Heart right ventricle (tissue), 16 donors: ENCODE measurements at regions not wholly inside any gene's neighbourhood (a gene's known extent, or its start where the extent isn't known, plus 50 kb on each side); places are given as distances from the start of the nearest gene placed in this dataset.

Source experiments
- ATAC-seq, 8 donors: fragments of 200-7000 bp; cut with Tn5 transposase; one replicate each; pipeline ENCODE4 v1.9.1; 2020; ENCODE audit warnings: mild to moderate bottlenecking in 8 of 8, moderate library complexity in 8 of 8, moderate number of reproducible peaks in 1 of 8
- DNase-seq, 2 donors: peaks; one replicate each; pipeline ENCODE4 v3.0.0-alpha.2; 2020
- H3K27ac ChIP-seq, 10 donors: fragments of 200-600 bp; sonication (generic) in 2 of 10; one replicate each; pipeline versions ENCODE4 v1.5.0 to v1.8.0; 2020 to 2022; ENCODE audit warnings: mild to moderate bottlenecking in 3 of 10
- H3K27me3 ChIP-seq, 7 donors: fragments of 200-600 bp; one replicate each; pipeline ENCODE4 v1.8.0; 2021 to 2022; ENCODE audit warnings: mild to moderate bottlenecking in 2 of 7
- H3K36me3 ChIP-seq, 9 donors: fragments of 200-600 bp; sonication (generic) in 1 of 9; one replicate each; pipeline versions ENCODE4 v1.5.0 to v1.8.0; 2020 to 2022; ENCODE audit warnings: mild to moderate bottlenecking in 2 of 9
- H3K4me1 ChIP-seq, 9 donors: fragments of 200-600 bp; sonication (generic) in 1 of 9; one replicate each; pipeline versions ENCODE4 v1.5.0 to v1.8.0; 2020 to 2022; ENCODE audit warnings: mild to moderate bottlenecking in 4 of 9
- H3K4me3 ChIP-seq, 10 donors: fragments of 200-600 bp; sonication (generic) in 2 of 10; one replicate each; pipeline versions ENCODE4 v1.5.0 to v1.8.0; 2020 to 2022; ENCODE audit warnings: mild to moderate bottlenecking in 7 of 10, moderate library complexity in 2 of 10
- H3K9me3 ChIP-seq, 11 donors: fragments of 200-600 bp in 10 of 11; sonication (generic) in 2 of 11; one replicate each; pipeline versions ENCODE4 v1.5.0 to v1.8.0; 2013 to 2022; ENCODE audit warnings: mild to moderate bottlenecking in 2 of 11, control low read depth in 1 of 11, moderate library complexity in 1 of 11
- CTCF ChIP-seq, 9 donors: fragments of 200-600 bp; sonication (generic) in 2 of 9; IDR thresholded peaks; one replicate each; pipeline versions ENCODE4 v1.5.0 to v1.8.0; 2021 to 2022; ENCODE audit warnings: antibody characterized with exemption in 9 of 9, mild to moderate bottlenecking in 5 of 9, moderate library complexity in 1 of 9
- WGBS, 2 donors: extraction: QIAGEN DNeasy Blood & Tissue Kit; methylation state at CpG; one replicate each; pipeline ENCODE4 v1.1.7; 2013; ENCODE audit warnings: inconsistent platforms in 1 of 2; 5-methylcytosine and 5-hydroxymethylcytosine counted together
- intact Hi-C, 10 donors: fragments of 100-400 bp; cut with DNase I; formaldehyde crosslinking; loops; one replicate each; pipeline versions ENCODE4 v1.11.1 to v1.14.2; 2022
- donor health status: Arrhythmogenic right ventricular cardiomyopathy.
- donor health status: ischemic (EF 13 %, LVEDD 7.1; RV severe dilation, severe dysfunction).
- donor health status: healthy with polysubstance abuse.
- donor health status: DM: no; HTN: yes; CAD: no.
- donor health status: DM: no; HTN: no; CAD: no.
- donor health status: ischemic (EF 25% LVEDD 6.9; RV normal size, moderate dysfunction).
- donor health status: ischemic (EF 25% LVEDD 5.7; RV mildly dilated, moderate dysfunction).
- donor health status: healthy.
- donor health status: DM: yes; HTN: yes; CAD: no.
- donor health status: Ischemic cardiomyopathy.
- donor health status: ischemic (EF 35%, LVEDD 5.7; RV mildly dilated, moderate dysfunction).
- donor health status: nonischemic (EF 11% LVEDD 7.7; RV severe dilation, severe dysfunction).
- donor health status: DM: yes; HTN: yes; CAD: no.
- donor health status: PGD.
- donor health status: ischemic (EF 29% LVEDD 5.4; RV normal size, mild dysfunction).
- donor health status: nonischemic (EF 23%, LVEDD 6.1; RV moderate dilation, normal function).

- WGBS, 2 donors, result 71 to 91% methylated on average over 4 of the region's 4 CpGs
- Histone ChIP-seq H3K4me3 (no peak overlapping the region), H3K4me1 (no peaks in the 10 kb centered on the region), H3K27me3 (no peaks in the 10 kb centered on the region), H3K9me3 (peaks cover 0 to 5% (median 0%) of the 10 kb centered on the region in 11 donors), H3K36me3 (no peaks in the 10 kb centered on the region), H3K27ac (no peak overlapping the region)
- no peak for TF ChIP-seq CTCF (IDR thresholded peaks at IDR 0.05)
- DNase-seq (no peak), ATAC-seq (no peak)
- intact Hi-C loops, result no loop called here
Measured at GRCh38 chr1:194280463-194280862, 1094.0 kb upstream of the B3GALT2 start.

- DNase-seq (no peak), ATAC-seq (no peak)
- TF ChIP-seq CTCF (IDR thresholded peaks at IDR 0.05), result no peak
- 86 to 87% methylated on average over 3 of the region's 3 CpGs for WGBS, 2 donors
- H3K27me3 ChIP-seq, result no peaks in the 10 kb centered on the region
- no peaks in the 10 kb centered on the region for H3K4me1 ChIP-seq
- H3K27ac ChIP-seq, result no peak overlapping the region
- no peak overlapping the region for H3K4me3 ChIP-seq
- no peaks in the 10 kb centered on the region for H3K36me3 ChIP-seq
- peaks cover 0 to 5% (median 0%) of the 10 kb centered on the region in 11 donors for H3K9me3 ChIP-seq
- intact Hi-C loops, result no loop called here
Measured at GRCh38 chr1:194279975-194280374, 1093.6 kb upstream of the B3GALT2 start.

- Histone ChIP-seq H3K36me3 (no peaks in the 10 kb centered on the region), H3K4me3 (no peak overlapping the region), H3K27ac (no peak overlapping the region), H3K27me3 (no peaks in the 10 kb centered on the region), H3K4me1 (no peaks in the 10 kb centered on the region), H3K9me3 (peaks cover 0 to 5% (median 0%) of the 10 kb centered on the region in 11 donors)
- ATAC-seq (no peak), DNase-seq (no peak)
- TF ChIP-seq CTCF (IDR thresholded peaks at IDR 0.05), result no peak
- WGBS, 2 donors, result 95 to 97% methylated on average over 6 of the region's 6 CpGs
- intact Hi-C loops, result no loop called here
Measured at GRCh38 chr1:194277927-194278326, 1091.5 kb upstream of the B3GALT2 start.

- Histone ChIP-seq H3K36me3 (no peaks in the 10 kb centered on the region), H3K9me3 (peaks cover 0 to 5% (median 0%) of the 10 kb centered on the region in 11 donors), H3K4me1 (no peaks in the 10 kb centered on the region), H3K27me3 (no peaks in the 10 kb centered on the region), H3K4me3 (no peak overlapping the region), H3K27ac (no peak overlapping the region)
- peak in 1 of 8 donors; percentile 42 for ATAC-seq
- intact Hi-C loops, result no loop called here
- 44 to 49% methylated on average over 1 of the region's 1 CpG for WGBS, 2 donors
- no peak for DNase-seq
- TF ChIP-seq CTCF (IDR thresholded peaks at IDR 0.05), result no peak
Measured at GRCh38 chr1:194273660-194274059, 1087.2 kb upstream of the B3GALT2 start.

GRCh38 chr1:194268839-194269238, 1082.4 kb upstream of the B3GALT2 start:
- TF ChIP-seq CTCF (IDR thresholded peaks at IDR 0.05), result no peak
- intact Hi-C loops, result no loop called here
- DNase-seq (no peak), ATAC-seq (no peak)
- no peaks in the 10 kb centered on the region for H3K27me3 ChIP-seq
- H3K36me3 ChIP-seq, result no peaks in the 10 kb centered on the region
- H3K4me1 ChIP-seq, result no peaks in the 10 kb centered on the region
- H3K27ac ChIP-seq, result no peak overlapping the region
- no peaks in the 10 kb centered on the region for H3K9me3 ChIP-seq
- no peak overlapping the region for H3K4me3 ChIP-seq
